Right lobe of liver (tissue), 4 donors: ENCODE measurements at regions not wholly inside any gene's neighbourhood (a gene's known extent, or its start where the extent isn't known, plus 50 kb on each side); places are given as distances from the start of the nearest gene placed in this dataset.

Experiments
- CTCF ChIP-seq, 4 donors: fragments of 200-600 bp in 3 of 4; fragments of 450-650 bp in 1 of 4; IDR thresholded peaks; one replicate each; pipeline versions ENCODE4 v1.5.1 to v1.8.0; 2016 to 2022; ENCODE audit warnings: antibody characterized with exemption in 4 of 4, mild to moderate bottlenecking in 2 of 4
- POLR2A ChIP-seq: fragments of 450-650 bp; IDR thresholded peaks from one replicate; pipeline ENCODE4 v1.6.1; 2017; ENCODE audit warnings: antibody characterized with exemption, mild to moderate bottlenecking
- donor health status: DM: no; HTN: no; CAD: no.
- donor health status: DM: no; HTN: no; CAD: no.
- donor health status: DM: no; HTN: yes; CAD: no.

DNA sequence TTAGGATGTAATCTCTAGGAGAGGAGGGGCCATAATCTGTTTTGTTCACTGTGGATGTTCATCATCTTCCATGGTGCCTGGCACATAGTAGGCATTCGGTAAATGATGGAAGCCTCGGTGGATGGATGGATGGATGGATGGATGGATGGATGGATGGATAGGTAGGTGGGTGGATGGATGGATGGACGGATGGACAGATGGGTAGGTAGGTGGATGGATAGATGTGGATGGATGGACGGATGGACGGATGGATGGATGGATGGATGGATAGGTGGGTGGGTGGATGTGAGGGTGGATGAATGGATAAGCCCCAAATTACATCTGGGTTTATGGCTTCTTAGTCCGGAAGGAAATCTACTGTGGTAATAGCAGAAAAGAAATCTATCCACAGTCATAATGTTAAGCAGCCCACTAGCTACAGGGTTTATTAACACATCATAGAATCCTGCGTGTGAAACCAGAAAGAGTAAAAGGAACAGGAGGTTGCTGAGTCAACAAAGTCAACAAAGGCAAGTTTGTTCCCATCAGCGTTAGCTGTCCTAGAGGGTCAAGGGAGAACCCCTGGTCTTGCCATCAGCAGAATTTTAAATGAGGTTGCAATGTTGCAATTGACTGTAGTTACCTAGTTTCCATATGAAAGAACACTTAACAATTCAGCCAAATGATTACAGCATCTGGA lies 82.8 kb downstream of the C11orf91 start:
- TF ChIP-seq CTCF (IDR thresholded peaks at IDR 0.05) (no peak), POLR2A (no peak)
